Stimulated activated naive CD8-positive, alpha-beta T cell treated with anti-CD3 and anti-CD28 coated beads, Interleukin-15, amount 100 ng/mL, for 72 hours (primary cell): ENCODE measurements at regions not wholly inside any gene's neighbourhood (a gene's known extent, or its start where the extent isn't known, plus 50 kb on each side); places are given as distances from the start of the nearest gene placed in this dataset.

Experiments
- ATAC-seq: fragments of 150-1000 bp; cut with Tn5 transposase; 2 replicates; pipeline ENCODE4 v1.10.0; 2021; ENCODE audit warnings: mild to moderate bottlenecking, moderate library complexity
- DNase-seq, 2 donors: peaks; one replicate each; pipeline ENCODE4 v3.0.0; 2021 to 2022
- H3K27ac Mint-ChIP-seq, 2 donors: one replicate each; pipeline ENCODE4 v1.8.0; 2022; ENCODE audit warnings: mild to moderate bottlenecking in 2 of 2, mixed read lengths in 2 of 2, moderate library complexity in 2 of 2
- H3K27me3 Mint-ChIP-seq: one replicate; pipeline ENCODE4 v1.8.0; 2022; ENCODE audit warnings: mixed read lengths
- H3K4me1 Mint-ChIP-seq: one replicate; pipeline ENCODE4 v1.8.0; 2022; ENCODE audit warnings: mild to moderate bottlenecking, mixed read lengths
- H3K4me3 Mint-ChIP-seq, 2 donors: one replicate each; pipeline ENCODE4 v1.8.0; 2022; ENCODE audit warnings: mild to moderate bottlenecking in 2 of 2, mixed read lengths in 2 of 2, moderate library complexity in 1 of 2
- H3K9me3 Mint-ChIP-seq, 2 donors: one replicate each; pipeline ENCODE4 v1.8.0; 2022; ENCODE audit warnings: mixed read lengths in 2 of 2

DNA sequence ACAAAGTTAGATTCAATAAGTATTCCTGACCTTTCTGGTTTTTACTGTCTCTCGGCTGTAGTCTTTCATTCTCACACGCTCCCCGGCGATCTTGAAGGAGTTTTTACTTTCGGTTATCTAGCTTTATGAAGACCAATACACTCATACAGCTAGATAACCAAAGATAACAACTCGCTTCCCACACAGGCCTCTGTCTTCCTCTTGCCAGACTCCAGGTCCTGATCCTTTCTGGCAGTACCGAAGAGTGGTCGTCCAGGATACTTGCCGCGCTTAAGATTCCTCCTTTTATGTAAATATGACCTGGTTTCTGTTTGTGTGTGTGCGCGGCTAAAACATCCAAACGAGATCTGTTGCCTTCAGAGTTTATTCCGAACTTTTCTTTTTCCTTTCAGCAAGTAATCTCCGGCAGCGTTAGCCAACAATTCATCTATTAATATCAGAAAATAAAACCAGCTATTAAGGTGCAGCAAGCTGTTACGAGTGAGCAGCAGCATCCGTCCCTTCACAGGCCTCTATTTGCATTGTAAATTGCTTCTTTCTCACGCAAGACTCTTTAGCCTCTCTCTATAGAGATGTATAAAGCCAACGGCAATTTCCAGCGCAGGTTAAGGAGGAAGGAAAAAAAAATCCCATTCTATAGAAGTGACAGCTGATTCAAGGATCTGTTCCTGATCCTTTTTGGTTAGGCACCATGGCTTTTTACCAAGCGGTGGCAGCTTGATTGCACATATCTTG is 216.1 kb downstream of the MEF2C start:
- peak overlapping the region; percentile 12 to 71 for H3K27ac Mint-ChIP-seq
- peaks cover 88% of the 10 kb centered on the region for H3K27me3 Mint-ChIP-seq
- DNase-seq (peak in 1 of 2 donors; percentile 9), ATAC-seq (no peak)
- no peaks in the 10 kb centered on the region for H3K9me3 Mint-ChIP-seq
- H3K4me1 Mint-ChIP-seq = peaks cover 28% of the 10 kb centered on the region
- H3K4me3 Mint-ChIP-seq = peak overlapping the region; percentile 83 to 88

DNA sequence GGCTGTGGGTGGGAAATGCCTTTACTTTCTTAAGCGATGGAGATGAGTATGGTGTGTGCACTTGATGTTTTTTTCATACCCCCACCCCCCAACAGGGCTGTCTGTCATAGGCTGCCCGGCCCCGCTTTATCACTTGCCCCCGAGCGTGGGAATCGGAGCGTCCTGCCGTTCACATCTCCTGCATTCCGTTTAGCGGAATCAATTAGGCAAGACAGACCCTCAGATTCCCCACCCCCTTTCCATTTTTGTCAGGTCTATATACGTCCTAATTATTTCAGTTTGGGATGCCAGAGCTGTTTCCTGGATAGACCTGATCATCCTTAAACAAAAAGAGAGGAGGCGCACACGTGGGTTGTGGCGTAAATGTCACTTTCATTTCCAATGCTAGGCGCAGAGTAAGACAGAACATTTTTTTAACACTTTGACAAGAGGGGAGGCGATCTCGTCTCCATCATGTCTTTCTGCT is 217.2 kb downstream of the MEF2C start:
- no peak overlapping the region for H3K27ac Mint-ChIP-seq

DNA sequence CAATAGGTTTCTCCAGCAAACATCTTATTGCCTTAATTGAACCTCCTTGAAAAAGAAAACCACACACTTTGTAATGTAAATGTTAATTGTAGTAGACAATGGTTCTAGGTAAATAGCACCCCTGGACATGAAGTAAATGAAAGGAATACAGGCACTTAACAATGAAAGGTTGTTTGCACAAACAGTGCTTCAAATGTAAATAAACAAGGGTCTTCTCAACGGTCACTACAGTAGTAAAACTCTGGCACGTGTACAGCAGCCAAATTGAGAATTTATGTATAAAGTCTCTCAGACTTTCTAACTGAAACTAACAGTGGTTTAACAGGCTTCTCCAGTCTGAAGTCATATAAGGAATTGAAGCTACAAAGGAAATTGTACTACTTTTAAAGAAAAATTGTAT is 218.3 kb downstream of the MEF2C start:
- H3K27me3 Mint-ChIP-seq = peaks cover 90% of the 10 kb centered on the region
- no peak overlapping the region for H3K4me3 Mint-ChIP-seq
- DNase-seq = no peak
- H3K9me3 Mint-ChIP-seq = no peaks in the 10 kb centered on the region
- no peak for ATAC-seq
- H3K27ac Mint-ChIP-seq = no peak overlapping the region
- peaks cover 44% of the 10 kb centered on the region for H3K4me1 Mint-ChIP-seq

More for the DNA sequence above, 217.2 kb downstream of the MEF2C start:
- no peaks in the 10 kb centered on the region for H3K9me3 Mint-ChIP-seq
- H3K4me1 Mint-ChIP-seq = peaks cover 33% of the 10 kb centered on the region
- DNase-seq (peak in 1 of 2 donors; percentile 7), ATAC-seq (no peak)
- H3K27me3 Mint-ChIP-seq = peaks cover 88% of the 10 kb centered on the region
- peak overlapping the region; percentile 83 to 88 for H3K4me3 Mint-ChIP-seq

DNA sequence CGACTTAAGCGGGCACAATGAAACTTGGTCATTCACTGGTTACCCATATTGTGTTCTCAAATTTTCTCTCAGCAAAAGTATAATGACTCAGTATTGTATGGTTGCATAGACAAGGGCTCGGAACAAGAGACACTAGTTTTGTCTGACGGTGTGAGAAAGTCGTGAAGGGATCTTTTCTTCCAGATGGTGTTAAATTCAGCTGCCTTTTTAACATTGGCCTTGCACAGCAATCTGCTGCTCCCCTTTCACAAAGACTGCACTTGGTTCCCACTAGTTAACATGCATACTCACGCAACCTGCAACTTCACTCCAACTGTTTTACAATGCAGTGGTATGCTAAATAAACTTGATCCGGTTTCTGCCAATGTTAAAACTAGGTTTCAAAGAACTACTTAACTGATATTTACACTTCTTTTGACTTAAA is 219.2 kb downstream of the MEF2C start:
- Mint-ChIP-seq H3K4me3 (no peak overlapping the region), H3K9me3 (no peaks in the 10 kb centered on the region), H3K27ac (no peak overlapping the region), H3K27me3 (peaks cover 88% of the 10 kb centered on the region), H3K4me1 (peaks cover 46% of the 10 kb centered on the region)
- DNase-seq (no peak), ATAC-seq (no peak)

DNA sequence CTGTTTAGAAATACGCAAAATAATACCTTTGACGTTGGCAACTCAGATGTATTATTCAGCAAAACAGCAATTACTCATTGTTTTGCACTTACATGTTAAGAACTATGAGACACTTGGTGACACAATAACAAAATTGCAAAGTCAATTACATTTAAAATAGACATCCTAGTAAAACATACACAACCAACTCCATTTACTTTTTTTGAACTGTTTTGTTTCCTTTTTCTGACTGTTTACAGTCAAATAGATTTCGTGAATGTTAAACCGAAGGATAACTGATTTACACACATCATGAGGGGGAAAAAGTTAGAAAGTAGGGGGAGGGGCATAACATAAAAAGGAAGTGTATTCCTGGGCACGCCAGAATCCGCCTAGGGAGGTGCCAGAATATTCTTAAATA is 220.1 kb downstream of the MEF2C start:
- Mint-ChIP-seq H3K27me3 (peaks cover 78% of the 10 kb centered on the region), H3K27ac (no peak overlapping the region), H3K9me3 (no peaks in the 10 kb centered on the region), H3K4me3 (no peak overlapping the region), H3K4me1 (peaks cover 44% of the 10 kb centered on the region)
- DNase-seq (no peak), ATAC-seq (no peak)

DNA sequence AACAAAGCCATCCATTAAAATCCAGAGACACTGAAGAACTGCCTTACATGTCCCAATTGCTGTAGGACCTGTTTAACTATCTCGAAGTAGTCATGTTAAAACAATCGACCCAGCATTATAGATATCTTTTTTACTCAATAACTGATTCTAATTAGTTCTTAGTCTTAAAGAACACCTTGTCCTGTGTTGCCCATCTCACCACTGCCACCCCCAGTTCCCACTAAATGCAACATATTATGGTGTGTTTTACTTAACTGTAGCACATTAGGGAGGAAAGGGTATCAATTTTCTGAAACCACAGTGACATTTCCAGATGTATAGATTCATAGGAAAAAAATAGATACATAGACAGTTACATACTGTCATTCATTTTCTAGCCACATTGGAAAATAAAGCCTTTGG is 221.2 kb downstream of the MEF2C start:
- no peak for DNase-seq
- H3K4me3 Mint-ChIP-seq = peak overlapping the region in 1 of 2 donors; percentile 74
- peaks cover 34% of the 10 kb centered on the region for H3K4me1 Mint-ChIP-seq
- H3K27me3 Mint-ChIP-seq = peaks cover 68% of the 10 kb centered on the region
- no peak overlapping the region for H3K27ac Mint-ChIP-seq
- no peaks in the 10 kb centered on the region for H3K9me3 Mint-ChIP-seq
- no peak for ATAC-seq

DNA sequence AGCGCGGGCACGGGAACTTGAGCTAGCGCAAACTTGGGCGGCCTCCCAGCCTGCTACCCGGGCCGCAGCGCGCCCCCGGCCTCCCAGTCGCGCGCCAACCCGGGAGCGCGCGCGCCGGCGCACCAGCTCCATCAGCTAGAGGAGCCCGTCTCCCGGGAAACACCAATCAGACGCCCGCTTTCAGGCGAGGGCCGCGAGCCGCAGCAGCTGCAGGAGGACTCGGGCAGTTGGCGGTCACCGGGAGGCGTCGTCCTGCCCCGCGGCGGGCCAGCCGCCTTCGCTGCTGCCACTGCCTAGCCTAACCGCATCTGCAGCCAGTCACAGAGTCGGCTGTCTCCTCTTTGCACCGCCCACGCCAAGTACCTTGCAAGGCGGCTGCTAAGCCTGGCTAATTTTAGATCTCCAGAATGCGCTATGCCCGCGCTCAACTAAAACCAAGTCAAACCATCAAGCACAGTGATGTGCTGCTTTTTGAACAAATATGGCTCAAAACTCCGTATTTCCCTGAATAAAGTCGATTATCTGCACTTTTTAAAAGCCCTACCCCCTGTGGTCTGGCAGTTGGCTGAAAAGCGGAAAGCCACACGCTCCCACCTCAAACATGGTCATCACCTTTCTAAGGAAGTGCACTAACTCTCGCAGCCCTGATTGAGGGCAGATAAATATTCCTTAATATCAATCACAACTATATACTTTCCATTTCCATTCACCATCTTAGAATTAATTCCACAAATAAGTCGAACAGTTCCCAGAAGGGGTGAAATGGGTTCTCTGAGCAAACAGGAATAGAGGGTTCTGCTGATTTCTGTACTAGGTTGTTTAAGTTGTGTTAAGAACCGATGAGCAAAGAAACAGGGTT is 221.8 kb downstream of the MEF2C start:
- peaks cover 28% of the 10 kb centered on the region for H3K4me1 Mint-ChIP-seq
- peaks cover 62% of the 10 kb centered on the region for H3K27me3 Mint-ChIP-seq
- DNase-seq (peak; percentile 53 to 54), ATAC-seq (peak; percentile 84)
- H3K27ac Mint-ChIP-seq = no peak overlapping the region
- peak overlapping the region; percentile 74 to 89 for H3K4me3 Mint-ChIP-seq
- H3K9me3 Mint-ChIP-seq = no peaks in the 10 kb centered on the region

DNA sequence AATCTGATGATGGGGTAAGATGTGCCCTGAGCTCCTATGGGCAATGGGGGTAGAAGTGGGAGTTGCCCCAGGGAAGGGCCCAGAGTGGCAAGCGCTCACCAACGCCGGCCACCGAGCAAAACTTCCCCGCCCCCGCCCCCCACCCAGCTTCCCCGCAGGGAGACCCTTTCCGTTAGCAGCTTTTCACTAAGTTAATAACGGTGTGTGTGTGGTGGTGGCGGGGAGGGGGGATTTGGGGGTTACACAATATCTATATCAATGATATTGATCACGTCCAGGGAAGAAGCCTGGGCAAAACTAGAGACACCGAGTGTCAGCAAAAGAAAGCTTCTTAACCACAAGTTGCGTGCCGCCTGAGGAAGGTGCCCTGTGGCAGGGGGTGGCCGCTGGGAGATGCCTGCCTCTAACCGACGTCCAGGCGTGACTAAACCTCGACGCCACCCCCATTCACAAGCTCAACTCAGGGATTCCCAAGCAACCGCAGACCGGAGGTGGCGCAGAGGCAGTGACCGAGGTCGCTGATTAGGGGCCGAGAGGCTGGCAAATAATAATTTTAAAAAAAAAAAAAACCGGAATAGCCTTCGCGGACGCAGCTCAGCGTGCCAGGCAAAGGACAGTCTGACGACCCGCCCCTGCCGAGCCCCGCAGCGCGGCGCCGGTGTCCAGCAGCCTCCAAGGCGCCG is 222.6 kb downstream of the MEF2C start:
- Mint-ChIP-seq H3K4me3 (peak overlapping the region; percentile 74 to 89), H3K27ac (no peak overlapping the region), H3K9me3 (no peaks in the 10 kb centered on the region), H3K27me3 (peaks cover 54% of the 10 kb centered on the region), H3K4me1 (peaks cover 21% of the 10 kb centered on the region)
- DNase-seq = peak; percentile 30 to 51
- peak; percentile 73 for ATAC-seq

DNA sequence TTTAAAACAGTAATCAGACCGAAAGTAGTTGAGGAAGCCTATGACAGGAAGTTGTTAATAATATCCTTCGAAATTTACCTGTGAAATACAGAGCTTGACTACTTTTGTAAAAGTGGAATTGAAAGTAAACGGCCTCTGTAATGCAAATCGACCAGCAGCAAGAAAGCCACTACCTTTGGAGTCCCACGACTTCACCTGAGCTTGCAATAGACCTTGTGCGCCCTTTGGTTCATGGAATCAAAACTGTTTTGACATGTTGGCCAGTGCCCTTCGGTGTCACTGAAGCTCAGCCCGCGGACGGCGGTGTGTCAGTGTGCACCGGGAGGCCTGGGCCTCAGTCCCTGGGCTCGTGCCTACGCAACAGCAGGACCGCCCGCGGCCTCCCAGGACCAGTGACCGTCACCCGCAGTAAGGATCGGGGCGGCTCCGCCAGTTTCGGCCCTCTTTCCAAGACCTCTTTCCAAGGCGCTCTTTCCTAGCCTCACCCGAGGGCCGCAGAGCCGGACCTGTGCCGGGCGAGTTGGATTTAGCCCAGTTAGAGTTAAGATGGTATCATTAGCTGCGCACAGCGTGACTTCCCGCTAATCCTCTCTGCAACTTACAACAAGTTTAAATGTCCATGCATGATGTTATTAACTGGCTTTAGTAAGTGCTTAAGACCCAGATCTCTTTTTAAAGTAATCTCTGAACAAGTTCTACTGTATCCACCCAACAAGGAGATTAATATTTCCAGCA is 223.3 kb downstream of the MEF2C start:
- Mint-ChIP-seq H3K4me1 (peaks cover 21% of the 10 kb centered on the region), H3K4me3 (peak overlapping the region; percentile 60 to 89), H3K27ac (no peak overlapping the region), H3K27me3 (peaks cover 50% of the 10 kb centered on the region), H3K9me3 (no peaks in the 10 kb centered on the region)
- ATAC-seq (no peak), DNase-seq (no peak)

DNA sequence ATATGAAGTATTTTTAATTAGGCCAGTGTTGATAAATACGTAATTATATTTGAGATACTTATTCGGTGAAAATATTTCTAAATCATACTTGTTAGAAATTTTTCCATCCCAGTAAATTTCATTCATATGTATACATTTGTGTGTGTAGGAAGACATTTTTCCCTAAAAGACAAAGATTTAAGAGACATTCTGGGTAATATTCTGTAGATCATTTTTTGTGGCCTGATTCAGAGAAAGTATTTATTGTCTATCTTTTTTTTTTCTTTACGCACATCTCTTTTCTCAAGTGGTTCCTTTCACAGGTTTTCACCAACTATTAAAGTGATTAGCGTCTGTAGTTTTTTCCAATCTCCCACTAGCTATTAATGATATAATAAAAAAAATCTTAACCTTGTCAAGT is 224.1 kb downstream of the MEF2C start:
- DNase-seq (no peak), ATAC-seq (no peak)
- H3K27ac Mint-ChIP-seq = no peak overlapping the region
- H3K9me3 Mint-ChIP-seq = no peaks in the 10 kb centered on the region
- no peak overlapping the region for H3K4me3 Mint-ChIP-seq
- H3K4me1 Mint-ChIP-seq = peaks cover 21% of the 10 kb centered on the region
- peaks cover 42% of the 10 kb centered on the region for H3K27me3 Mint-ChIP-seq

DNA sequence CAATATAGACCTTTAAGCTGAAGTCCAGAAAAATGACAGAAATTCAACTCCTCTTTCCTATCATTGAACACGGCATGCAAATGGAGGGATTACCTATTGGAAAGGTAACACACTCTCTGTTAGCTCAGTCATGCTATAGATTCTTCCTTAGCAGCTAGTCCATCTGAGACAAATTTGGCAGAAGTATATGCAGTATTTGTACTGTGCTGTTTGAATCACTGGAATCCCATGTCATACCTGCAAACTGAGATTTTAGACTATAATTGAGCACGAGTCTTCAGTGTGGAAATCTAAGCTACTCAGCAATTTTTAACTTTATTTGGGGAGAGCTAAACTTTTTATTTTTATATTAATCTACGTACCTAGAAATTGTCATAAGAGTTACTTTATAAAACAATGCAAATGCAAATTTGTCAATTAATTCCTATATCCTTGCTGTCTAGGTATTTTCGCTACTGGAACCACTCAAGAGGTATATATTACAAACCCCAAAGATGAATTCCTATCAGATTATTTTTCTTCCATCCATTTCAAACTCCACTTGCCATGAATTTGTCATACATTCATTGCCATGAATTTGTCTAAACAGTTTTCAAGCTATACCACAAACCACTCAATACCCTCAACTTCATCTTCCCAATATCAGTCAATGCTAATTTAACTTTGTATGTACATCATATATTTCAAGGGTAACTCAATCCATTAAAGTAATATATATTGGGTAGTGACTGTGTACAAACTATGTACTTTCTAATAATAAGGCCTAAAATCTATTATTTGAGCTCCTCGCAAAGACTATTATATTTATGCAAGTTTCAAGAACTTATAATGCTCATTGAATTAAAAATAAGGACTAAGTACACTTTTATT is 224.8 kb downstream of the MEF2C start:
- DNase-seq (no peak), ATAC-seq (no peak)
- H3K4me3 Mint-ChIP-seq = no peak overlapping the region
- peaks cover 21% of the 10 kb centered on the region for H3K4me1 Mint-ChIP-seq
- no peak overlapping the region for H3K27ac Mint-ChIP-seq
- no peaks in the 10 kb centered on the region for H3K9me3 Mint-ChIP-seq
- peaks cover 34% of the 10 kb centered on the region for H3K27me3 Mint-ChIP-seq

DNA sequence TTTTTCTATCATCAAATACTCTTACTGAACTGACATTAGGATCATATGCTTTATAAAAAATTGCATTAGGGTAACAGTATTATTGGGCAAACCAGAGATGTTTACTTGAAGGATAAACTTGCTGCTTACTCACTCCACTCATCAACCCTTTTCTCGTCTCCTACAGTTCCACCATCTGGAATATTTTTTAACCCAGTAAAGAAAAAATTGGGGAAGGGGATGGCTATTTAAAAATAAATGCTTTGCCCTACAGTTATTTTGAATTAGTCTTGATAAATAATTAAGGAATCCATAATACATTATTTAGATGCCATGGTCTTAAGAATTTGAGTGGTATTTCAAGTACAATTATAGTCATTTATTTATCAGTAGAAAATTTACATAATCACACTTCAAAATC is 225.8 kb downstream of the MEF2C start:
- Mint-ChIP-seq H3K27me3 (peaks cover 35% of the 10 kb centered on the region), H3K9me3 (no peaks in the 10 kb centered on the region), H3K4me1 (peaks cover 21% of the 10 kb centered on the region), H3K27ac (no peak overlapping the region), H3K4me3 (no peak overlapping the region)
- ATAC-seq (no peak), DNase-seq (no peak)

DNA sequence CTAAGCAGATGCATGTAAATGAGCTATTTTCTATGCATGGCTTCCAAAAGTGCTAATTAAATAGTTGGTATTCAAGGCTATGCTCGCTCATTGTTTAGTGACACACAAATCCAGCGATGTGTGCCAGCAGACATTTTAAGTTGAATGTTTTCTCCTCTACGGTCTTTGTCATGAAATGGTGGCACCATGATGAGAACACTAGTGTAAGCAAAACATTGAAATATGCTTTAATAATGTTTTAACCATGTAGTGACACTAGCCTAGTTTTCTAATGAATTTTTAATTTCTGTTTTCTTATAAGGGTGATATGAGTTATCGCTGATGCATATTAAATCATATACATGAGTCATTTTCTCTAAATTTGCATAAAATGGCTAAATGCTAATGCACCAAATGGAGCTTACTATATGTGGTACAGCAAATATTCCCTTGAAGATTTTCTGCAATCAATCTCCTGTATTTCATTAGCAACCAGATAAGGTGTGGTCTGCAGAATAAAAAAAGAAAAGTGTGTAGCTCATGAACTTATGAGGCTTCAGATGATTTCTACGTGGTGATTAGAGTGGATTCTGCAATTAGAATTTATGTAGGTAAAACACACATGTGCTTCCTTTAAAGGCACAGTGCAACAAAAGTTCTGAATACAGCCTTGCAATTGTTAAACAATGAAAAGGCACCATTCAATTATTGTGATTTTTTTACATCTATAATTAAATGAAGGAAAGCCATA is 226.6 kb downstream of the MEF2C start:
- DNase-seq (no peak), ATAC-seq (no peak)
- H3K27ac Mint-ChIP-seq = no peak overlapping the region
- no peaks in the 10 kb centered on the region for H3K9me3 Mint-ChIP-seq
- H3K4me1 Mint-ChIP-seq = peaks cover 19% of the 10 kb centered on the region
- H3K4me3 Mint-ChIP-seq = no peak overlapping the region
- peaks cover 38% of the 10 kb centered on the region for H3K27me3 Mint-ChIP-seq

DNA sequence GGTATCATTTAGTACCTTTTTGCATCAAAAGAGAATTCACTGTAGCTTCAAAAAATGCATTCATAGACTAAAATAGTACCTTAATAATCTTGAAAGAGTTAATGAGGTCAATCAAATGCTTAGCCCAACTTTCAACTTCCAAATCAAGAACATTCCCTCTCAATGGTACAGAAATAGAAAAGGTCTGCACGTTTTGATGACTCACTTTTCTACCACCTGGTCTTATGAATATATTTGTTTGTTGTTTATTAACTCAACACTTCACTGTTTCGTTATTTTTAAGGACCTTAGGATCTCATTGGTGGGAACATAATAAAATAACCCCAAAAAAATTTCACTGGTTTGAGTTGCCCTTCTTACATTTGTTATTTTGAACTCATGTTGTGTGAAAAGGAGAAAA is 229.5 kb downstream of the MEF2C start:
- no peaks in the 10 kb centered on the region for H3K4me1 Mint-ChIP-seq
- no peak overlapping the region for H3K4me3 Mint-ChIP-seq
- peaks cover 25% of the 10 kb centered on the region for H3K27me3 Mint-ChIP-seq
- no peak for DNase-seq
- no peak for ATAC-seq
- H3K27ac Mint-ChIP-seq = no peak overlapping the region
- H3K9me3 Mint-ChIP-seq = no peaks in the 10 kb centered on the region
